ENCODE measurements at regions not wholly inside any gene's neighbourhood (a gene's known extent, or its start where the extent isn't known, plus 50 kb on each side); places are given as distances from the start of the nearest gene placed in this dataset.
A peak's percentile ranks its signal among the peaks of the same experiment; 100 is the strongest.

DNA sequence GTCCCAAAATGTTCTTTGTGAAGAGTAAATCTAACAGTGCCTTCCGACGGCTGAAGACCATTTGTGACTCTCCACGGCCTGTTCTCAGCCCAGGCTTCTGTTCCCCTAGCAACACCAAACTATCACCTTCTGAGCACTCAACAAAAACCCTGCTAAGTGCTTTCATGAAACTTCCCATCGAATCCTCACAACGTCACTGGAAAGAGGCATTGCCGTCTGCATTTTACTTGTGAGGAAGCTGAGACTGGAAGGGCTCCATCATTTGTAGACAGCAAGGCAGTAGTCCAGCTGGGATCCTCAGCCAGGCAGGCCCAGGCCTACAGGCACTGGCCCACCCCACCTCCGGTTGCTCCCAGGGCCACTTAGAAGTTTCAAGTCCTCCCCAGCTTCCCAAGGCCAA is 97.8 kb upstream of the POU3F3 start:
- TF ChIP-seq EP300 (IDR thresholded peaks at IDR 0.05) (no peak), POLR2AphosphoS5 (IDR thresholded peaks at IDR 0.05) (no peak), POLR2A (IDR thresholded peaks at IDR 0.05) (no peak)
- TF ChIP-seq, protein P1, sequence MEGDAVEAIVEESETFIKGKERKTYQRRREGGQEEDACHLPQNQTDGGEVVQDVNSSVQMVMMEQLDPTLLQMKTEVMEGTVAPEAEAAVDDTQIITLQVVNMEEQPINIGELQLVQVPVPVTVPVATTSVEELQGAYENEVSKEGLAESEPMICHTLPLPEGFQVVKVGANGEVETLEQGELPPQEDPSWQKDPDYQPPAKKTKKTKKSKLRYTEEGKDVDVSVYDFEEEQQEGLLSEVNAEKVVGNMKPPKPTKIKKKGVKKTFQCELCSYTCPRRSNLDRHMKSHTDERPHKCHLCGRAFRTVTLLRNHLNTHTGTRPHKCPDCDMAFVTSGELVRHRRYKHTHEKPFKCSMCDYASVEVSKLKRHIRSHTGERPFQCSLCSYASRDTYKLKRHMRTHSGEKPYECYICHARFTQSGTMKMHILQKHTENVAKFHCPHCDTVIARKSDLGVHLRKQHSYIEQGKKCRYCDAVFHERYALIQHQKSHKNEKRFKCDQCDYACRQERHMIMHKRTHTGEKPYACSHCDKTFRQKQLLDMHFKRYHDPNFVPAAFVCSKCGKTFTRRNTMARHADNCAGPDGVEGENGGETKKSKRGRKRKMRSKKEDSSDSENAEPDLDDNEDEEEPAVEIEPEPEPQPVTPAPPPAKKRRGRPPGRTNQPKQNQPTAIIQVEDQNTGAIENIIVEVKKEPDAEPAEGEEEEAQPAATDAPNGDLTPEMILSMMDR (IDR thresholded peaks at IDR 0.05) = no peak
- no peaks in the 10 kb centered on the region for H3K27me3 ChIP-seq
- no peak for ATAC-seq (ENCODE audit: low FRiP score in 2 of 2)
- H3K4me3 ChIP-seq = no peak overlapping the region
- DNase-seq = no peak
- no peaks in the 10 kb centered on the region for H3K9me3 ChIP-seq
- 89 to 95% methylated on average over 6 to 7 of the region's 7 CpGs for WGBS, 2 donors
- H3K36me3 ChIP-seq = no peaks in the 10 kb centered on the region
- H3K27ac ChIP-seq = no peak overlapping the region
- H3K4me1 ChIP-seq = no peaks in the 10 kb centered on the region

DNA sequence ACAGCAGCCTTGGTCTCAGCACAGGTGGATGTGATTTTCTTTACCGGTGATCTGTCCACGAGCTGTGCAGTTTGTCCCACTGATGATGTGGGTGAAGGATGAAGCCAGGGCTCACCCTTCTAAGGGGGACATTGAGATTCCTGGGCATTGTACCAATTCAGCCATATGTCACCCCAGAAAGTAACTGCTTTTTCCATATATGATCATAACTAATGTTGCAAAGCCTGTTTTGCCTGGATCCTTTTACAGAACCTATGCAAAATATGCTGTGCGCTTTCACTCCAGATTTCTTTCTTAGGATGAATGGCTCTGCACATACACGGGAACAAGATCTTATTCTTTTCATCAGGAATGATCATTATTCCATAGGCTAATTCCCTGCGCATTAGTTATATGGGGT is 96.9 kb upstream of the POU3F3 start:
- Histone ChIP-seq H3K9me3 (no peaks in the 10 kb centered on the region), H3K27ac (no peak overlapping the region), H3K27me3 (no peaks in the 10 kb centered on the region), H3K4me3 (no peak overlapping the region), H3K36me3 (no peaks in the 10 kb centered on the region), H3K4me1 (no peaks in the 10 kb centered on the region)
- 89 to 92% methylated on average over 5 of the region's 5 CpGs for WGBS, 2 donors
- DNase-seq (no peak), ATAC-seq (ENCODE audit: low FRiP score in 2 of 2) (no peak)
- no peak for TF ChIP-seq POLR2A (IDR thresholded peaks at IDR 0.05)
- TF ChIP-seq, protein P1 (IDR thresholded peaks at IDR 0.05) = no peak
- TF ChIP-seq POLR2AphosphoS5 (IDR thresholded peaks at IDR 0.05) = no peak
- TF ChIP-seq EP300 (IDR thresholded peaks at IDR 0.05) = no peak

DNA sequence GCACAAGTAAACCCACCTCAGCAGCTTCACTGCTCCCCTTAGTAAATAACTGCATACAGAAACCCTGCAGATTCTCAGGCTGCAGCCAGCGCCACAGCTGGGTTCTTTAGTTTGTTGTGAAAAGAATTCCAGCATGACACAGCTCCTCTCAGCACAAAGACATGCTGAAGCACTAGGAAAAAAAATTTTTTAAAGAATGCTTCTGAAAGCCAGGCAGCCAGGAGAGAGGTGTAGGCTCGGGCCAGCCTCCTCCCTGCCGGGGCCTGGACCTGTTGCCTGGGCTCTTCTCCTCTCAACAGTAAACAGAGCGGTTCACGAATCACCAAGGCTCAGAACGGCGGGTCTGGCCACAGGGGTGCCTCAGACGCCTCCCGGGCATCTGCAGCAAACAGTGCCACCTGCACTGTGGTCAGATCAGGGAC is 95.7 kb upstream of the POU3F3 start:
- TF ChIP-seq EP300 (IDR thresholded peaks at IDR 0.05) (no peak), POLR2A (IDR thresholded peaks at IDR 0.05) (no peak), POLR2AphosphoS5 (IDR thresholded peaks at IDR 0.05) (no peak)
- TF ChIP-seq, protein P1 (IDR thresholded peaks at IDR 0.05) = no peak
- no peak overlapping the region for H3K27ac ChIP-seq
- H3K27me3 ChIP-seq = no peaks in the 10 kb centered on the region
- H3K4me3 ChIP-seq = no peak overlapping the region
- DNase-seq (peak in 1 of 2 donors; percentile 36), ATAC-seq (ENCODE audit: low FRiP score in 2 of 2) (no peak)
- H3K4me1 ChIP-seq = no peaks in the 10 kb centered on the region
- no peaks in the 10 kb centered on the region for H3K9me3 ChIP-seq
- 22 to 34% methylated on average over 9 of the region's 9 CpGs for WGBS, 2 donors
- H3K36me3 ChIP-seq = no peaks in the 10 kb centered on the region

DNA sequence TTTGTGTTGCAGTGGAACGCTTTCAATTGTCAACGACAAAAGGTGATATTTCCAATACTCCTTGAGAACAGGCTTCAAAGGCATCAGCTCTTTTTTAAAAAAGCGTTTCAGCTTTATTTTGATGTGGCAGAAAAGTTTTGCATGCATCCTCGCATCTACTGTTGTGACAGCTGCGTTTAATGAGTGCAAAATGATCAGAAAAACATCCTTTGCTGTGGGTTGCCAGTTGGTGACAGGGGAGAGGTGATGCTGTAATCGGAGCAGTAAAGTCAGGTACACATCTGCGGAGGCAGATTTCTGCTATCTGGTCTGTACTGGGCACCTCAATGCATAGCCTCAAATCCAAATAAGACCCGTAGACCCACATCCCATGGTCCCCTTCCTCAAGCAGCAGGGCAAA is 91.9 kb upstream of the POU3F3 start:
- Histone ChIP-seq H3K27ac (no peak overlapping the region), H3K9me3 (no peaks in the 10 kb centered on the region), H3K4me1 (no peaks in the 10 kb centered on the region), H3K27me3 (no peaks in the 10 kb centered on the region), H3K36me3 (no peaks in the 10 kb centered on the region), H3K4me3 (no peak overlapping the region)
- no peak for TF ChIP-seq EP300 (IDR thresholded peaks at IDR 0.05)
- TF ChIP-seq, protein P1 (IDR thresholded peaks at IDR 0.05) = no peak
- ATAC-seq (ENCODE audit: low FRiP score in 2 of 2) = no peak
- 85 to 86% methylated on average over 8 of the region's 8 CpGs for WGBS, 2 donors
- no peak for DNase-seq

DNA sequence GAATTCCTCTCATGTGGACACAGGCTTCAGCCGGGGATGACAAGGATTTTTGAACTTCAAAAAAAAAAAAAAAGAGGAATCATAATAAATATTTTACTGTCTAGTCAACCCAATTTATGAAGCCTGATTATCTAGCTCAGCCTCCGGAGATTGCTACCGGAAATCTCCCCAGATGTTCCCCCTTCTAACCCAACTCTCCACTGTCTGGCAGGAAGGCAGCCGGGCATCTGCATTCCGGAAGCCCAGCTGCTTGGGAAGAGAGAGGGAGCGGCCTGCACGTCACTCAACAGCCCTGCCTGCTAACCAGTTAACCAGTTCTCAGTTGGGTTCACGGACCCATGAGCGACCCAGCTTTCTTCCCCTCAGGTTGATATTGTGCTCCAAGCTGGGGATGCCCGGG is 87.2 kb upstream of the POU3F3 start:
- no peak overlapping the region for H3K4me3 ChIP-seq
- TF ChIP-seq EP300 (IDR thresholded peaks at IDR 0.05) (no peak), POLR2AphosphoS5 (IDR thresholded peaks at IDR 0.05) (no peak), POLR2A (IDR thresholded peaks at IDR 0.05) (no peak)
- TF ChIP-seq, protein P1 (IDR thresholded peaks at IDR 0.05) = no peak
- peaks cover 0 to 7% (median 0%) of the 10 kb centered on the region in 4 donors for H3K9me3 ChIP-seq
- H3K27ac ChIP-seq = no peak overlapping the region
- ATAC-seq (ENCODE audit: low FRiP score in 2 of 2) (no peak), DNase-seq (no peak)
- H3K27me3 ChIP-seq = no peaks in the 10 kb centered on the region
- 43 to 53% methylated on average over 10 of the region's 10 CpGs for WGBS, 2 donors
- H3K36me3 ChIP-seq = no peaks in the 10 kb centered on the region
- no peaks in the 10 kb centered on the region for H3K4me1 ChIP-seq

Measured in upper lobe of left lung (tissue), 6 donors.